H54 (cell line): ENCODE measurements at regions not wholly inside any gene's neighbourhood (a gene's known extent, or its start where the extent isn't known, plus 50 kb on each side); places are given as distances from the start of the nearest gene placed in this dataset.

Experiments used
- DNase-seq: peaks from one replicate; pipeline ENCODE4 v3.0.0; 2011; ENCODE audit warnings: low spot score, mixed read lengths; ENCODE audit not compliant: insufficient read length
- FAIRE-seq: peaks from 3 replicates; lab custom pipeline; 2011; peaks lifted over from hg19 to GRCh38; lab: Jason Lieb, UNC
- POLR2A ChIP-seq: IDR thresholded peaks from 2 replicates; pipeline ENCODE4 v1.6.1; 2011; ENCODE audit warnings: low read depth, mild to moderate bottlenecking, low read length

GRCh38 chr2:40824278-40824677 lies 372.4 kb upstream of the SLC8A1 start:
- DNase-seq (no peak), FAIRE-seq (no peak)
- no peak for TF ChIP-seq POLR2A

GRCh38 chr2:40827392-40827791 lies 375.5 kb upstream of the SLC8A1 start:
- DNase-seq: no peak
- FAIRE-seq: no peak
- no peak for TF ChIP-seq POLR2A

- DNase-seq (no peak), FAIRE-seq (no peak)
- TF ChIP-seq POLR2A: no peak
Observed at GRCh38 chr2:40831321-40831873, 379.5 kb upstream of the SLC8A1 start.

- TF ChIP-seq POLR2A: no peak
- DNase-seq (no peak), FAIRE-seq (no peak)
Observed at GRCh38 chr2:40841856-40842255, 390.0 kb upstream of the SLC8A1 start.

- FAIRE-seq: peak; percentile 15
- no peak for DNase-seq
- no peak for TF ChIP-seq POLR2A
Observed at GRCh38 chr2:40844353-40845277, 392.7 kb upstream of the SLC8A1 start.

- no peak for DNase-seq
- FAIRE-seq: no peak
- no peak for TF ChIP-seq POLR2A
Observed at GRCh38 chr2:40851661-40852060, 399.8 kb upstream of the SLC8A1 start.

GRCh38 chr2:40859617-40860016 lies 407.7 kb upstream of the SLC8A1 start:
- DNase-seq: no peak
- no peak for TF ChIP-seq POLR2A
- no peak for FAIRE-seq

GRCh38 chr2:40867829-40868228 lies 415.9 kb upstream of the SLC8A1 start:
- DNase-seq (no peak), FAIRE-seq (no peak)

GRCh38 chr2:40872580-40872979 lies 420.7 kb upstream of the SLC8A1 start:
- FAIRE-seq (no peak), DNase-seq (no peak)
- TF ChIP-seq POLR2A: no peak

More at GRCh38 chr2:40867829-40868228, 415.9 kb upstream of the SLC8A1 start:
- TF ChIP-seq POLR2A: no peak

- FAIRE-seq (no peak), DNase-seq (no peak)
Observed at GRCh38 chr2:40874380-40874779, 422.5 kb upstream of the SLC8A1 start.

GRCh38 chr2:40877734-40878288 lies 425.9 kb upstream of the SLC8A1 start:
- FAIRE-seq (no peak), DNase-seq (no peak)
- no peak for TF ChIP-seq POLR2A

More at GRCh38 chr2:40874380-40874779, 422.5 kb upstream of the SLC8A1 start:
- TF ChIP-seq POLR2A: no peak

- FAIRE-seq (no peak), DNase-seq (no peak)
- no peak for TF ChIP-seq POLR2A
Observed at GRCh38 chr2:40879305-40879704, 427.4 kb upstream of the SLC8A1 start.

GRCh38 chr2:40886100-40886499 lies 434.2 kb upstream of the SLC8A1 start:
- no peak for DNase-seq
- no peak for FAIRE-seq
- TF ChIP-seq POLR2A: no peak

- TF ChIP-seq POLR2A: no peak
- FAIRE-seq (no peak), DNase-seq (no peak)
Observed at GRCh38 chr2:40886655-40887054, 434.8 kb upstream of the SLC8A1 start.
